ENCODE measurements at regions not wholly inside any gene's neighbourhood (a gene's known extent, or its start where the extent isn't known, plus 50 kb on each side); places are given as distances from the start of the nearest gene placed in this dataset.

DNA sequence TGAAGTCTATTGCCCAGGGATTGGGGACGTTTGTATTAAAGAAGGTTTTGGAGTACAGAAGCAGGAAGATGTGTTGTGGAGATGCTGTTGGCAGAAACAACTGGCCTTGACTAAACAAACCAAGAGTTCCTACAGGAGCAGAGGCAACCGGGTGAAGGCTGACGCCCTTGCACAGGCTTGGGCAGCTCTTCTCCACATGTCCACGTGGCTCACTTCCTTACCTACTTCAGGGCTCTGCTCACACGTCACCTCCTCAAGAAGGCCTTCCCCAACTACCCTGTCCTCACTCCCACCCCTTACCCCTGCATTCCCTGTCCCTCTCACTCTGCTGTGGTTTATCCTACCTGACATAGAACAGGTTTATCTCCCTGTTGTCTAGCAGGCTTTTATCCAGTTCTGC, 59.9 kb upstream of the JAZF1 start (continued):
- TF ChIP-seq, protein P1, sequence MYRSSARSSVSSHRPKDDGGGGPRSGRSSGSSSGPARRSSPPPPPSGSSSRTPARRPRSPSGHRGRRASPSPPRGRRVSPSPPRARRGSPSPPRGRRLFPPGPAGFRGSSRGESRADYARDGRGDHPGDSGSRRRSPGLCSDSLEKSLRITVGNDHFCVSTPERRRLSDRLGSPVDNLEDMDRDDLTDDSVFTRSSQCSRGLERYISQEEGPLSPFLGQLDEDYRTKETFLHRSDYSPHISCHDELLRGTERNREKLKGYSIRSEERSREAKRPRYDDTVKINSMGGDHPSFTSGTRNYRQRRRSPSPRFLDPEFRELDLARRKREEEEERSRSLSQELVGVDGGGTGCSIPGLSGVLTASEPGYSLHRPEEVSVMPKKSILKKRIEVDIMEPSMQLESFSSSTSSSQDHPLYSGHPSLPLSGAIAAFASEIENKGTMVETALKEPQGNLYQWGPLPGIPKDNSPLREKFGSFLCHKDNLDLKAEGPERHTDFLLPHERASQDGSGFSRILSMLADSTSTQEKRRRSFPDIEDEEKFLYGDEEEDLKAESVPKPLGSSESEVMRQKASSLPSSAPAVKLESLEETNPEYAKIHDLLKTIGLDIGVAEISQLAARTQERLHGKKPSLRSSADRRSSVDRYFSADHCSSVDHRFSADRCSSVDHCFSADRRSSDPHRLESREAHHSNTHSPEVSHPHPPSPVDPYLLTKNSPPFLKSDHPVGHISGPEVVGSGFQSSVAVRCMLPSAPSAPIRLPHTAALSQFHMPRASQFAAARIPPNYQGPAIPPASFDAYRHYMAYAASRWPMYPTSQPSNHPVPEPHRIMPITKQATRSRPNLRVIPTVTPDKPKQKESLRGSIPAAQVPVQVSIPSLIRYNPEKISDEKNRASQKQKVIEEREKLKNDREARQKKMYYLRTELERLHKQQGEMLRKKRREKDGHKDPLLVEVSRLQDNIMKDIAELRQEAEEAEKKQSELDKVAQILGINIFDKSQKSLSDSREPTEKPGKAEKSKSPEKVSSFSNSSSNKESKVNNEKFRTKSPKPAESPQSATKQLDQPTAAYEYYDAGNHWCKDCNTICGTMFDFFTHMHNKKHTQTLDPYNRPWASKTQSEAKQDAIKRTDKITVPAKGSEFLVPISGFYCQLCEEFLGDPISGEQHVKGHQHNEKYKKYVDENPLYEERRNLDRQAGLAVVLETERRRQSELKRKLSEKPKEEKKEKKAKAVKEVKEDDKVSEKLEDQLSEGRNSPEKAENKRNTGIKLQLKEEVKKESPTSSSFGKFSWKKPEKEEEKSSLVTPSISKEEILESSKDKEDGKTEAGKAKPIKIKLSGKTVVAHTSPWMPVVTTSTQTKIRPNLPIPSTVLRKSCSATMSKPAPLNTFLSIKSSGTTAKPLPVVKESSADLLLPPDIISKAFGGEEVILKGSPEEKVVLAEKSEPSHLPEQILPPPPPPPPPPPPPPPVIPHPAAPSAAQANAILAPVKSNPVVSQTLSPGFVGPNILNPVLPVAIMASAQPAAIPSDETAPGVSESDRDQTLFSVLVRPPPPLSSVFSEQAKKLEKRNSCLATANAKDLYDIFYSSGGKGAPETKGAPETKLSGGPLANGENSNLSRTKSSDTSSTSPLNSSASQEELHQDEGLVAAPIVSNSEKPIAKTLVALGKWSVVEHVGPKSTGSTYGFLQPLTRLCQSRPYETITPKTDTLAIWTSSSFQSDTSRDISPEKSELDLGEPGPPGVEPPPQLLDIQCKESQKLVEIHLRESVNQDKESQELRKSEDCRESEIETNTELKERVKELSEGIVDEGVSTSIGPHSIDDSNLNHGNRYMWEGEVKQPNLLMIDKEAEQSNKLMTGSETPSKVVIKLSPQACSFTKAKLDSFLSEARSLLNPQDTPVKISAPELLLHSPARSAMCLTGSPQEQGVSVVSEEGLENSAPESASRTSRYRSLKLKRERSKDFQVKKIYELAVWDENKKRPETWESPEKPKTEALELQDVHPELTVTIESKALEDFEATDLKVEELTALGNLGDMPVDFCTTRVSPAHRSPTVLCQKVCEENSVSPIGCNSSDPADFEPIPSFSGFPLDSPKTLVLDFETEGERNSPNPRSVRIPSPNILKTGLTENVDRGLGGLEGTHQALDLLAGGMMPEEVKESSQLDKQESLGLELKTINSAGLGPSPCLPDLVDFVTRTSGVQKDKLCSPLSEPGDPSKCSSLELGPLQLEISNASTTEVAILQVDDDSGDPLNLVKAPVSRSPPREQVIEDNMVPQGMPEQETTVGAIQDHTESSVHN (IDR thresholded peaks at IDR 0.05; ENCODE audit: borderline replicate concordance in 1 of 2, low read depth in 1 of 2) = no peak
- TF ChIP-seq KLF1 (tag; IDR thresholded peaks at IDR 0.05) (no peak), RBM22 (IDR thresholded peaks at IDR 0.05; ENCODE audit: low read depth, low read length, poor library complexity, severe bottlenecking) (no peak)
